ENCODE measurements at regions not wholly inside any gene's neighbourhood (a gene's known extent, or its start where the extent isn't known, plus 50 kb on each side); places are given as distances from the start of the nearest gene placed in this dataset.

DNA sequence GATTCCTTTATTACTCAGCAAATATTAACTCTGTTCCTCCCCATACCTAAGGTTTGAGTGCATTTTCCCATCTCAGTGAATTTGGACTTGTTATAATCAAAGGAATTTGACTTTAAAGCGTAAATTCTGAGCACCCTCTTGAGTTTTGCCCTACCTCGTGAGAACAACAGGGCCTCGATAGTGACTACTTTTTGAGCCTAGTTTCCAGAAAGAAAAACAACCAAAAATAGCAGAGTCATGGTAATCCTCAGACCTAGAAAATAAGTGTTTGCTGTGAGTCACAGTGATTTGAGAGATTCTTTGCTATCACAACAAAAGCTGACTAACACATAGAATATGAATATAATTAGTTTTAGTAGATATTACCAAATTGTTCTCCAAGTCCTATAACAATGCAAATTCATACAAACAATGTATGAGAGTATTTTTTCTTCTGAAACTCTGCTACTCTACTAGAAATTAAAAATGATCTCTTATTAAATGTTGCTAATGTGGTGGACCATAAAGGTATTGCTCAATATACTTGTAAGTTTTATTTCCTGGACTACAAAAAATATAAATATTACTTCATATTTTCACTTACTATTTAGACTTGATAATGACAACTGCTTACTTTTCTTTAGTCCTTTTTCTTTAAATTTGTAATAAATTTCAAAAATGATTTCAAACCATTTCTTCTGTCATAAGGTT, 759.7 kb downstream of the BRINP1 start:
- H3K4me3 Mint-ChIP-seq = no peak overlapping the region
- no peaks in the 10 kb centered on the region for H3K27me3 Mint-ChIP-seq
- no peak overlapping the region for H3K27ac Mint-ChIP-seq
- no peak for DNase-seq
- no peaks in the 10 kb centered on the region for H3K36me3 Mint-ChIP-seq
- peaks cover 0 to 7% (median 5%) of the 10 kb centered on the region in 7 donors for H3K9me3 Mint-ChIP-seq
- no peaks in the 10 kb centered on the region for H3K4me1 Mint-ChIP-seq
- ATAC-seq (ENCODE audit: low read depth in 2 of 2) = no peak

DNA sequence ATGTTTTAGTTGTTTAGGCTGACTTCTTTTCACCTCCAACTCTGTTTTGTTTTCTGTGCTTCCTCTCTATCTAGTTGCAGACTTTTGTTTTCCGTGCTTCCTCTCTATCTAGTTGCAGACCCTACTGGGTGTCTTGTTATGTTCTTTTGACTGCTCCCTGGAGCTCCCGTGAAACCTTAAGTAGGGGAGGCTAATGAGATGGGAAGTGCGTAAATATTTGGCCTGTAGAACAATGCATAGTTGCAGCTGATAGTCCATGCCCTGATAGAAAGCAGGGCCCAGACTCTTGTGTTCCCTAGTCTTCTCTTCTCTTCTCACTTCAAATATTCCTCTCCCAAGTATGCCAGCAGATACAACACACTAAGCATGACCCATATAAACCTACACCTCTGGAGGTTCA, 757.0 kb downstream of the BRINP1 start:
- Mint-ChIP-seq H3K4me1 (no peaks in the 10 kb centered on the region), H3K36me3 (no peaks in the 10 kb centered on the region), H3K9me3 (peaks cover 0 to 9% (median 6%) of the 10 kb centered on the region in 7 donors), H3K4me3 (no peak overlapping the region), H3K27me3 (no peaks in the 10 kb centered on the region), H3K27ac (no peak overlapping the region)
- ATAC-seq (ENCODE audit: low read depth in 2 of 2) (no peak), DNase-seq (no peak)

GRCh38 chr9:118613996-118614395, 755.2 kb downstream of the BRINP1 start:
- no peaks in the 10 kb centered on the region for H3K27me3 Mint-ChIP-seq
- no peaks in the 10 kb centered on the region for H3K36me3 Mint-ChIP-seq
- H3K4me3 Mint-ChIP-seq = no peak overlapping the region
- no peaks in the 10 kb centered on the region for H3K4me1 Mint-ChIP-seq
- ATAC-seq (ENCODE audit: low read depth in 2 of 2) = no peak
- H3K9me3 Mint-ChIP-seq = peaks cover 3 to 12% (median 7%) of the 10 kb centered on the region in 7 donors
- no peak overlapping the region for H3K27ac Mint-ChIP-seq
- DNase-seq = no peak

DNA sequence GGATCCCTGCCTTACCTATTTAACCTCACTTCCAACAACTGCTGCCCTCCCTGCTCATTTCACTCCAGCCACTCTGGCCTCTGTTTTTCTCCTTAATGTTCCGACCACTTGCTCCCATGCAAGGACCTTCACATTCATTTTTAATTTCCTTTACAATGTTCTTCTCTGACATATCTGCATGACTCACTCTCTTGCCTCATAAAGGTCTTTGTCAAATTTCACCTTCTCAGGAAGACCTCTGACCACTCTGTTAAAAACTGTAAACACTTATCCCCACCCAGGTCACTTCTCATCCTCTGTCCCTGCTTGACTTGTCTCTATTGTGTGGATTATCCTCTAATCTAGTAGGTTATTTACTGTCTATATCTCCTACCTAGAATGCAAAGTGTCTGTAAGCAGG, 751.2 kb downstream of the BRINP1 start:
- H3K4me1 Mint-ChIP-seq = no peaks in the 10 kb centered on the region
- ATAC-seq (ENCODE audit: low read depth in 2 of 2) = no peak
- no peak for DNase-seq
- no peak overlapping the region for H3K4me3 Mint-ChIP-seq
- H3K36me3 Mint-ChIP-seq = no peaks in the 10 kb centered on the region
- H3K27me3 Mint-ChIP-seq = no peaks in the 10 kb centered on the region
- H3K27ac Mint-ChIP-seq = no peak overlapping the region
- H3K9me3 Mint-ChIP-seq = peaks cover 0 to 10% (median 3%) of the 10 kb centered on the region in 7 donors

GRCh38 chr9:118618849-118619248, 750.4 kb downstream of the BRINP1 start:
- Mint-ChIP-seq H3K4me3 (no peak overlapping the region), H3K9me3 (peaks cover 0 to 10% (median 3%) of the 10 kb centered on the region in 7 donors), H3K4me1 (no peaks in the 10 kb centered on the region), H3K36me3 (no peaks in the 10 kb centered on the region), H3K27ac (no peak overlapping the region), H3K27me3 (no peaks in the 10 kb centered on the region)
- DNase-seq (no peak), ATAC-seq (ENCODE audit: low read depth in 2 of 2) (no peak)

DNA sequence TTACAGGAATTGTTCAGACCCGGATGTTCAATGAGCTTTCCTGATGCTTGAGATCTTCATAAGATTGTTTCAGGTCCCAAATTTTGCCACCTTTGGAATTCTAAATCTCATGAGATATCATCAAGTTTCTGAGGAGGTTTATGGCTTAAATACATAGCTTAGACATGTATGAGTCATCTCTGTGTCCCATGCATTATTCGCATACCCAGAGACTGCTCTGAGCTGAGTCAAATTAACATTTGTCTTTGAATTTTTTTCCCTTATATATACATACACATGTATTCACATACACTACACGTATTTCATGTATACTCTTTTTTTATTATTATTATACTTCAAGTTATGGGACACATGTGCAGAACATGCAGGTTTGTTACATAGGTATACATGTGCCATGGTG, 744.6 kb downstream of the BRINP1 start:
- H3K27ac Mint-ChIP-seq = no peak overlapping the region
- no peaks in the 10 kb centered on the region for H3K4me1 Mint-ChIP-seq
- peaks cover 0 to 7% (median 3%) of the 10 kb centered on the region in 7 donors for H3K9me3 Mint-ChIP-seq
- DNase-seq (no peak), ATAC-seq (ENCODE audit: low read depth in 2 of 2) (no peak)
- no peaks in the 10 kb centered on the region for H3K27me3 Mint-ChIP-seq
- H3K36me3 Mint-ChIP-seq = no peaks in the 10 kb centered on the region
- no peak overlapping the region for H3K4me3 Mint-ChIP-seq

GRCh38 chr9:118630079-118630478, 739.2 kb downstream of the BRINP1 start:
- no peak overlapping the region for H3K27ac Mint-ChIP-seq
- DNase-seq (no peak), ATAC-seq (ENCODE audit: low read depth in 2 of 2) (no peak)
- H3K36me3 Mint-ChIP-seq = no peaks in the 10 kb centered on the region
- H3K4me3 Mint-ChIP-seq = no peak overlapping the region
- no peaks in the 10 kb centered on the region for H3K27me3 Mint-ChIP-seq
- peaks cover 3 to 22% (median 12%) of the 10 kb centered on the region in 7 donors for H3K9me3 Mint-ChIP-seq
- no peaks in the 10 kb centered on the region for H3K4me1 Mint-ChIP-seq

DNA sequence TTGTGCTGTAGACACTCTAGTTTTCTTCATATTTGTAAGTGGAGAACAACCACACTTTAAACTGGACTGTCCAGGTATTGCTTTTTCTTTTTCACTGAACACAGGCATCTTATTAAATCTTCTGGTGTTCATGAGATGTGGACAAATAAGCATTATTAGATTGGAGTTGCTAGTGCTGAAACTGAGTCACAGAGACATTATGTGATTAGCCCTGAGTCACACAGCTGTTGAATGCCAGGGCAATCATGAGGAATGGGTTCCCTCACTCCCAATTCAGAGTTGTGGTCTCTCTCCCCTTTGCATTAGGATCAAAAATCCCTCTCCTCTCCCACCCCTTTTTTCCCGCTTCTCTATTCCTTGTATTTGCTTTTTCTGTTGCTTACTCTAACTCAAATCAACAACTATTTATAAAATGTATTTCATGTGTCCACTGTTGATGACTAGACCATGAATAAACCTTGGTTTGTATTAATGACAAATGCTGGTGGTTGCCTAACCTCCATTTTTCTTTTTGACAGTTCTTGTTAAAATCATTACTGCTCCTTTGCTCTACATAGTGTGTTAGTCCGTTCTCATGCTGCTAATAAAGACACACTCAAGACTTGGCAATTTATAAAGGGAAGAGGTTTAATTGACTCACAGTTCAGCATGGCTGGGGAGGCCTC, 738.2 kb downstream of the BRINP1 start:
- no peak overlapping the region for H3K27ac Mint-ChIP-seq
- no peaks in the 10 kb centered on the region for H3K4me1 Mint-ChIP-seq
- peaks cover 1 to 20% (median 11%) of the 10 kb centered on the region in 7 donors for H3K9me3 Mint-ChIP-seq
- H3K36me3 Mint-ChIP-seq = no peaks in the 10 kb centered on the region
- H3K4me3 Mint-ChIP-seq = no peak overlapping the region
- H3K27me3 Mint-ChIP-seq = no peaks in the 10 kb centered on the region
- no peak for ATAC-seq (ENCODE audit: low read depth in 2 of 2)
- DNase-seq = no peak

DNA sequence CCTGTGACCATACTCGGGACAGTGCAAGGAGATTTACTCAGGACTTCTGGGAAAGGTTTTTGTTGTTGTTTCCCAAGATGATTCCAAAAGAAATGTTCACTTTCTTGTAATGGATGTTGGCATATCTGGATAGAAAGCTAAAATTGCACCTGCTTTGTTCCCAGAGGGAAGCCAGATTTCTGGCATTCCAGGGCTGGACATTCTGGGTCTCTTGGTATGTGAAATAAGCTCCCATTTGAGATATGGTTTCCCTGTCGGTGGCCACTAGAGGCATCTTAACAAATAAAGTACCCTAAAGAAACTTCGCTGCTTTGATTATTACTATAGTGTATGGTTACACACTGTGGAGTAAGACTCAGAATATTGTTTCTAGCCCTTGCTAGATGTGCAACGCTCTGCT, 737.3 kb downstream of the BRINP1 start:
- no peak overlapping the region for H3K27ac Mint-ChIP-seq
- DNase-seq (no peak), ATAC-seq (ENCODE audit: low read depth in 2 of 2) (no peak)
- no peaks in the 10 kb centered on the region for H3K27me3 Mint-ChIP-seq
- no peak overlapping the region for H3K4me3 Mint-ChIP-seq
- H3K4me1 Mint-ChIP-seq = no peaks in the 10 kb centered on the region
- no peaks in the 10 kb centered on the region for H3K36me3 Mint-ChIP-seq
- peaks cover 0 to 20% (median 11%) of the 10 kb centered on the region in 7 donors for H3K9me3 Mint-ChIP-seq

DNA sequence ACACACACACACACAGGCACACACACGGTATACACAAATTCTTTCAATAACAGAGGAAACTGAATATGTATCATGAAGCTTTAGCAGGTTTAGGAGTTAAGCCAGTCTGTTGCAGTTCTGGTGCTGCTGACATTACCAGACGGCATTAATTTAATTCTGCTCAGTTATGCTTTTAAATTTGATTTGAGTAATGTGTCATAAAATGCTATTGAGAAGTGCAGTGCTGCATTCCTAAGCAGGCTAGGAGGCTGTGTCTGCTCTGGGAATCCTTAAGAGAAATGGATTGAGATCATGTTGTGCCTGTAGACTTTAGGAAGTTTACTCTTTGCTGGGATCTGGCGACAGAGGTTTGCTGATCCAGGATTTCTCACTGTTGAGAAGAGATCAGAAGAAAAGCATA, 733.8 kb downstream of the BRINP1 start:
- no peak for DNase-seq
- Mint-ChIP-seq H3K4me1 (no peaks in the 10 kb centered on the region), H3K27me3 (no peaks in the 10 kb centered on the region), H3K4me3 (no peak overlapping the region), H3K9me3 (peaks cover 2 to 36% (median 18%) of the 10 kb centered on the region in 7 donors), H3K36me3 (no peaks in the 10 kb centered on the region), H3K27ac (no peak overlapping the region)
- ATAC-seq (ENCODE audit: low read depth in 2 of 2) = no peak

- no peak overlapping the region for H3K27ac Mint-ChIP-seq
- H3K4me1 Mint-ChIP-seq = no peaks in the 10 kb centered on the region
- no peak overlapping the region for H3K4me3 Mint-ChIP-seq
- H3K36me3 Mint-ChIP-seq = no peaks in the 10 kb centered on the region
- ATAC-seq (ENCODE audit: low read depth in 2 of 2) (no peak), DNase-seq (no peak)
- no peaks in the 10 kb centered on the region for H3K27me3 Mint-ChIP-seq
- H3K9me3 Mint-ChIP-seq = peaks cover 2 to 38% (median 14%) of the 10 kb centered on the region in 7 donors
These were observed 731.6 kb downstream of the BRINP1 start for GRCh38 chr9:118637681-118638080.

- Mint-ChIP-seq H3K4me3 (no peak overlapping the region), H3K27ac (no peak overlapping the region), H3K27me3 (no peaks in the 10 kb centered on the region), H3K4me1 (no peaks in the 10 kb centered on the region), H3K9me3 (peaks cover 8 to 35% (median 14%) of the 10 kb centered on the region in 7 donors), H3K36me3 (no peaks in the 10 kb centered on the region)
- DNase-seq (no peak), ATAC-seq (ENCODE audit: low read depth in 2 of 2) (no peak)
These were observed 728.2 kb downstream of the BRINP1 start for GRCh38 chr9:118640836-118641560.

DNA sequence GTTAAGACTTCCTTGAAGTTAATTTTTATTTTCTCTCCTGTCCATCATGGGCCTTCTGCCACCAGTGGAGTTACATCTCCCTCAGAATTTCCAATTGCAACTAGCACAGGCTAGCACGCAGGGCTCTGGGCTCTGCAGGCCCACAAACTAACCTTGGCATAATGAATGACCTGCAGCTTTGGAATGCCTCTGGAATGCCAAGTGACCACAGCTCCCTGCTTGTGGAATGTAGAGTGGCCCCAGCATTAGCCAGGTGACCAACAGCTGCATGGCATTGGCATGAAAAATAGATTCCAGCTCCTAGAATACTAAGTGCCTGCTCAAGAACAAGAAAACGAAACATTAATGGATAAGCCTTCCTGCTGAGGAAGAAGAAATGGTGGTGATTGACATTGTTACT, 726.1 kb downstream of the BRINP1 start:
- Mint-ChIP-seq H3K9me3 (peaks cover 9 to 43% (median 13%) of the 10 kb centered on the region in 7 donors), H3K4me1 (no peaks in the 10 kb centered on the region), H3K4me3 (no peak overlapping the region), H3K27ac (no peak overlapping the region), H3K27me3 (no peaks in the 10 kb centered on the region), H3K36me3 (no peaks in the 10 kb centered on the region)
- no peak for DNase-seq
- no peak for ATAC-seq (ENCODE audit: low read depth in 2 of 2)

- H3K9me3 Mint-ChIP-seq = peaks cover 3 to 33% (median 11%) of the 10 kb centered on the region in 7 donors
These were observed 725.2 kb downstream of the BRINP1 start for GRCh38 chr9:118644066-118644465.

More at GRCh38 chr9:118644066-118644465, 725.2 kb downstream of the BRINP1 start:
- ATAC-seq (ENCODE audit: low read depth in 2 of 2) (no peak), DNase-seq (no peak)
- no peaks in the 10 kb centered on the region for H3K36me3 Mint-ChIP-seq
- H3K27ac Mint-ChIP-seq = no peak overlapping the region
- H3K4me3 Mint-ChIP-seq = no peak overlapping the region
- H3K4me1 Mint-ChIP-seq = no peaks in the 10 kb centered on the region
- no peaks in the 10 kb centered on the region for H3K27me3 Mint-ChIP-seq
